Heart right ventricle (tissue), 16 donors: ENCODE measurements at regions not wholly inside any gene's neighbourhood (a gene's known extent, or its start where the extent isn't known, plus 50 kb on each side); places are given as distances from the start of the nearest gene placed in this dataset.

ENCODE experiments used
- ATAC-seq, 8 donors: fragments of 200-7000 bp; cut with Tn5 transposase; one replicate each; pipeline ENCODE4 v1.9.1; 2020; ENCODE audit warnings: mild to moderate bottlenecking in 8 of 8, moderate library complexity in 8 of 8, moderate number of reproducible peaks in 1 of 8
- DNase-seq, 2 donors: peaks; one replicate each; pipeline ENCODE4 v3.0.0-alpha.2; 2020
- H3K27ac ChIP-seq, 10 donors: fragments of 200-600 bp; sonication (generic) in 2 of 10; one replicate each; pipeline versions ENCODE4 v1.5.0 to v1.8.0; 2020 to 2022; ENCODE audit warnings: mild to moderate bottlenecking in 3 of 10
- H3K27me3 ChIP-seq, 7 donors: fragments of 200-600 bp; one replicate each; pipeline ENCODE4 v1.8.0; 2021 to 2022; ENCODE audit warnings: mild to moderate bottlenecking in 2 of 7
- H3K36me3 ChIP-seq, 9 donors: fragments of 200-600 bp; sonication (generic) in 1 of 9; one replicate each; pipeline versions ENCODE4 v1.5.0 to v1.8.0; 2020 to 2022; ENCODE audit warnings: mild to moderate bottlenecking in 2 of 9
- H3K4me1 ChIP-seq, 9 donors: fragments of 200-600 bp; sonication (generic) in 1 of 9; one replicate each; pipeline versions ENCODE4 v1.5.0 to v1.8.0; 2020 to 2022; ENCODE audit warnings: mild to moderate bottlenecking in 4 of 9
- H3K4me3 ChIP-seq, 10 donors: fragments of 200-600 bp; sonication (generic) in 2 of 10; one replicate each; pipeline versions ENCODE4 v1.5.0 to v1.8.0; 2020 to 2022; ENCODE audit warnings: mild to moderate bottlenecking in 7 of 10, moderate library complexity in 2 of 10
- H3K9me3 ChIP-seq, 11 donors: fragments of 200-600 bp in 10 of 11; sonication (generic) in 2 of 11; one replicate each; pipeline versions ENCODE4 v1.5.0 to v1.8.0; 2013 to 2022; ENCODE audit warnings: mild to moderate bottlenecking in 2 of 11, control low read depth in 1 of 11, moderate library complexity in 1 of 11
- WGBS, 2 donors: extraction: QIAGEN DNeasy Blood & Tissue Kit; methylation state at CpG; one replicate each; pipeline ENCODE4 v1.1.7; 2013; ENCODE audit warnings: inconsistent platforms in 1 of 2; 5-methylcytosine and 5-hydroxymethylcytosine counted together
- intact Hi-C, 10 donors: fragments of 100-400 bp; cut with DNase I; formaldehyde crosslinking; loops; one replicate each; pipeline versions ENCODE4 v1.11.1 to v1.14.2; 2022
- TF ChIP-seq, protein P1 (sequence below), 9 donors: fragments of 200-600 bp; sonication (generic) in 2 of 9; IDR thresholded peaks; one replicate each; pipeline versions ENCODE4 v1.5.0 to v1.8.0; 2021 to 2022; ENCODE audit warnings: antibody characterized with exemption in 9 of 9, mild to moderate bottlenecking in 5 of 9, moderate library complexity in 1 of 9
- donor health status: Arrhythmogenic right ventricular cardiomyopathy.
- donor health status: ischemic (EF 13 %, LVEDD 7.1; RV severe dilation, severe dysfunction).
- donor health status: healthy with polysubstance abuse.
- donor health status: DM: no; HTN: yes; CAD: no.
- donor health status: DM: no; HTN: no; CAD: no.
- donor health status: ischemic (EF 25% LVEDD 6.9; RV normal size, moderate dysfunction).
- donor health status: ischemic (EF 25% LVEDD 5.7; RV mildly dilated, moderate dysfunction).
- donor health status: healthy.
- donor health status: DM: yes; HTN: yes; CAD: no.
- donor health status: Ischemic cardiomyopathy.
- donor health status: ischemic (EF 35%, LVEDD 5.7; RV mildly dilated, moderate dysfunction).
- donor health status: nonischemic (EF 11% LVEDD 7.7; RV severe dilation, severe dysfunction).
- donor health status: DM: yes; HTN: yes; CAD: no.
- donor health status: PGD.
- donor health status: ischemic (EF 29% LVEDD 5.4; RV normal size, mild dysfunction).
- donor health status: nonischemic (EF 23%, LVEDD 6.1; RV moderate dilation, normal function).

DNA sequence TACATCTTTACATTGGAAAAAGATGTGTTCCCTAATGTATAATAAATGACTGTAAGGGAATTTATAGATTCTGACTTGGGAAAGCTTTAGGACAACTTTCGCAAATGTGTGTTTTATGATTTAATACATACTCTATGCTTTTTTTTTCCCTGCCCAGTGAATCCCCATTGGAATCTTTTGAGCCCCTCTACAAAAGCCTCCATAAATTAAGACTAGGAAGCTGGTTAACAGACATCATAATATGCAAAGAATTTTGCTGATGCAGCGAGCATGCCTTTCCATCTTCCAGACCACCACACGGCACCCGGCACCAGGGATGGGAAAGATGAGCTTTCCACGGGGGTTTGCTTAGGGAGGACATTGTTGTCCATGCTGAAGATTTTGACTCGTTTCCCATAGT lies 156.1 kb upstream of the IVNS1ABP start:
- Histone ChIP-seq H3K27me3 (no peaks in the 10 kb centered on the region), H3K9me3 (no peaks in the 10 kb centered on the region), H3K4me1 (peaks cover 0 to 8% (median 0%) of the 10 kb centered on the region in 9 donors), H3K4me3 (no peak overlapping the region), H3K36me3 (no peaks in the 10 kb centered on the region), H3K27ac (no peak overlapping the region)
- ATAC-seq: no peak
- WGBS, 2 donors: 86 to 90% methylated on average over 6 of the region's 6 CpGs
- DNase-seq: no peak
- intact Hi-C loops: no loop called here
- TF ChIP-seq, protein P1, sequence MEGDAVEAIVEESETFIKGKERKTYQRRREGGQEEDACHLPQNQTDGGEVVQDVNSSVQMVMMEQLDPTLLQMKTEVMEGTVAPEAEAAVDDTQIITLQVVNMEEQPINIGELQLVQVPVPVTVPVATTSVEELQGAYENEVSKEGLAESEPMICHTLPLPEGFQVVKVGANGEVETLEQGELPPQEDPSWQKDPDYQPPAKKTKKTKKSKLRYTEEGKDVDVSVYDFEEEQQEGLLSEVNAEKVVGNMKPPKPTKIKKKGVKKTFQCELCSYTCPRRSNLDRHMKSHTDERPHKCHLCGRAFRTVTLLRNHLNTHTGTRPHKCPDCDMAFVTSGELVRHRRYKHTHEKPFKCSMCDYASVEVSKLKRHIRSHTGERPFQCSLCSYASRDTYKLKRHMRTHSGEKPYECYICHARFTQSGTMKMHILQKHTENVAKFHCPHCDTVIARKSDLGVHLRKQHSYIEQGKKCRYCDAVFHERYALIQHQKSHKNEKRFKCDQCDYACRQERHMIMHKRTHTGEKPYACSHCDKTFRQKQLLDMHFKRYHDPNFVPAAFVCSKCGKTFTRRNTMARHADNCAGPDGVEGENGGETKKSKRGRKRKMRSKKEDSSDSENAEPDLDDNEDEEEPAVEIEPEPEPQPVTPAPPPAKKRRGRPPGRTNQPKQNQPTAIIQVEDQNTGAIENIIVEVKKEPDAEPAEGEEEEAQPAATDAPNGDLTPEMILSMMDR (IDR thresholded peaks at IDR 0.05): no peak

DNA sequence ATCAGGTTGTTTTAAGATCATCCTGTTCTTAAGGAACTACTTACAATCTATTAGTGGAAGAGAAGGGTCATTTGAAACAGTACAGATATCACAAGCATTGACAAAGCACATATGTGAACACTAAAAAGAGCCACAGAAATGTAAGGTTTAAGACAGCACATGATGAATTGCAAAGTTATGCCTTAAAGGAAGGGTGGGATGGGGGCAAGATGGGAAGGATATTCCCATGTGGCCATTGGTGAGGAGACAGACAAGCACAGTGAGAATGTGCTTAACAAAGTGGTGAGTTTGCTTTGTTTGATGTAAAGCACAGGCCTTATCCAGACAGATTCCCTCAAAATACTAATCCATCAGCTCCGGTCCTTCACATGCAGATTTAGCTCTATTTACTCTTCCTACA lies 151.6 kb upstream of the IVNS1ABP start:
- TF ChIP-seq, protein P1 (IDR thresholded peaks at IDR 0.05): no peak
- H3K27ac ChIP-seq: no peak overlapping the region

DNA sequence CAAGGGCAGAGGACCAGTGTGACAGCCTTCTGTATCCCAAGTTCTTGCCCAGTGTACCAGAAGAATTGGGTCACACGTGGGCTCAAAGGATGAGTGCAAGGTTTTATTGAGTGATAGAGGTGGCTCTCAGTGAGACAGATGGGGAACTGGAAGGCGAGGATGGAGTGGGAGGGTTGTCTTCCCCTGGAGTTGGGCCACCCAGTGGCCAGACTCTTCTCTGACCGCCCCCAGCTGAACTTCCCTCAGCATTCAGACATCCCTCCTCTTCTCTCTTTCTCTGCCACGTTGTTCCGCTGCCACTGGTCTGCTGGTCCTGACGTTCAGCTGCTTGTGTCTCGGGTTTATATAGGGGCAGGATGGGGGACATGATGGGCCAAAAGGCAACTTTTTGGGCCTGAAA lies 150.1 kb upstream of the IVNS1ABP start:
- WGBS, 2 donors: 92 to 93% methylated on average over 7 of the region's 7 CpGs
- H3K9me3 ChIP-seq: no peaks in the 10 kb centered on the region
- H3K36me3 ChIP-seq: no peaks in the 10 kb centered on the region
- H3K4me3 ChIP-seq: no peak overlapping the region
- H3K27ac ChIP-seq: no peak overlapping the region
- intact Hi-C loops: loop anchor here in 1 of 10 donors (10.0 kb wide), 1 partner anchor 62 kb away; no protein-coding TSS in a partner anchor
- no peak for DNase-seq
- peaks cover 0 to 3% (median 0%) of the 10 kb centered on the region in 9 donors for H3K4me1 ChIP-seq
- TF ChIP-seq, protein P1 (IDR thresholded peaks at IDR 0.05): no peak
- H3K27me3 ChIP-seq: no peaks in the 10 kb centered on the region
- ATAC-seq: no peak

More for the DNA sequence above, 151.6 kb upstream of the IVNS1ABP start:
- Histone ChIP-seq H3K4me1 (peaks cover 0 to 3% (median 0%) of the 10 kb centered on the region in 9 donors), H3K27me3 (no peaks in the 10 kb centered on the region), H3K9me3 (no peaks in the 10 kb centered on the region), H3K36me3 (no peaks in the 10 kb centered on the region), H3K4me3 (no peak overlapping the region)
- intact Hi-C loops: loop anchor here in 1 of 10 donors (10.0 kb wide), 1 partner anchor 64 kb away; no protein-coding TSS in a partner anchor
- DNase-seq (no peak), ATAC-seq (no peak)
- 93 to 95% methylated on average over 1 of the region's 1 CpG for WGBS, 2 donors

DNA sequence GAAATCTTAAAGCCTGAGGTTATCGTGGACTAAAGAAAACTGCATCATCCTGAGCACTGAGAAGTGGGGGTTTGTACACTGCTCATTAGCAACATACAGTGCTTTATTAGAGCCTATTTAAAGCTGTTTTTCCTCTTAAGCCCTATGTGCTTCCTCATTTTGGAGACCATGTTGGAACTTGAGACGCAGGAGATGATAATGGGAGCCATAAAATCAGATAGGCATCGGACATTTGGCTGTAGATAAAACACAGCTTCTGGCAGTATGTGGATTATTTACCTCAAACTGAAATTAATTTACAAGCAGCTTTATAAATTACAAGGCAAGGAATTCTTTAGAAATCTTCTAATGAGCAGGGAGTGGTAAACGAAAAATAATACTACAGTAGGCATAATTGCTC lies 147.7 kb upstream of the IVNS1ABP start:
- Histone ChIP-seq H3K36me3 (no peaks in the 10 kb centered on the region), H3K4me1 (peaks cover 0 to 3% (median 0%) of the 10 kb centered on the region in 9 donors), H3K27me3 (no peaks in the 10 kb centered on the region), H3K27ac (no peak overlapping the region), H3K4me3 (no peak overlapping the region), H3K9me3 (peaks cover 0 to 2% (median 0%) of the 10 kb centered on the region in 11 donors)
- 60 to 77% methylated on average over 4 of the region's 4 CpGs for WGBS, 2 donors
- TF ChIP-seq, protein P1 (IDR thresholded peaks at IDR 0.05): no peak
- ATAC-seq: no peak
- DNase-seq: no peak
- intact Hi-C loops: loop anchor here in 1 of 10 donors (10.0 kb wide), 1 partner anchor 60 kb away; no protein-coding TSS in a partner anchor
